Neural cell (in vitro differentiated cells): ENCODE measurements at regions not wholly inside any gene's neighbourhood (a gene's known extent, or its start where the extent isn't known, plus 50 kb on each side); places are given as distances from the start of the nearest gene placed in this dataset.

Experiments
- H2AFZ ChIP-seq: fragments of 200-600, 300-800 bp; sonication (generic), shearing (Covaris generic); 2 replicates; pipeline ENCODE4 v1.6.0; 2014; ENCODE audit warnings: low read depth, mild to moderate bottlenecking, antibody characterized with exemption, low read length, moderate library complexity
- H3F3A ChIP-seq: fragments of 200-600 bp; shearing (Covaris generic); 2 replicates; pipeline ENCODE4 v1.6.1; 2016; ENCODE audit warnings: mild to moderate bottlenecking, moderate library complexity, mixed read lengths, antibody characterized with exemption, low read length; ENCODE audit not compliant: insufficient read depth, poor library complexity, severe bottlenecking
- H3K27ac ChIP-seq: fragments of 200-600, 300-800 bp; sonication (generic), shearing (Covaris generic); 2 replicates; pipeline ENCODE4 v1.5.1; 2014; ENCODE audit warnings: mild to moderate bottlenecking, low read length, moderate library complexity
- H3K27me3 ChIP-seq: fragments of 300-800, 200-600 bp; sonication (generic), shearing (Covaris generic); 2 replicates; pipeline ENCODE4 v1.6.0; 2014; ENCODE audit warnings: mild to moderate bottlenecking, low read depth, low read length, moderate library complexity; ENCODE audit not compliant: insufficient read depth
- H3K36me3 ChIP-seq: fragments of 300-800, 200-600 bp; sonication (generic), shearing (Covaris generic); 2 replicates; pipeline ENCODE4 v1.5.1; 2014; ENCODE audit warnings: mild to moderate bottlenecking, antibody characterized with exemption, low read length, moderate library complexity; ENCODE audit not compliant: insufficient read depth
- H3K4me2 ChIP-seq: fragments of 300-800, 200-600 bp; sonication (generic), shearing (Covaris generic); 2 replicates; pipeline ENCODE4 v1.6.0; 2014; ENCODE audit warnings: mild to moderate bottlenecking, low read length
- H3K4me3 ChIP-seq: fragments of 300-800, 200-600 bp; sonication (generic), shearing (Covaris generic); 2 replicates; pipeline ENCODE4 v1.5.1; 2014; ENCODE audit warnings: mild to moderate bottlenecking, low read length, moderate library complexity
- H3K79me2 ChIP-seq: fragments of 200-600 bp; shearing (Covaris generic); replicated peaks from 2 replicates; pipeline ENCODE4 v1.6.0; 2014; ENCODE audit warnings: mild to moderate bottlenecking, low read length, moderate library complexity; ENCODE audit not compliant: insufficient read depth
- H3K9ac ChIP-seq: fragments of 300-800, 200-600 bp; sonication (generic), shearing (Covaris generic); 2 replicates; pipeline ENCODE4 v1.6.1; 2016; ENCODE audit warnings: mild to moderate bottlenecking, low read length, mixed read lengths
- H3K9me2 ChIP-seq: fragments of 200-600 bp; shearing (Covaris generic); 2 replicates; pipeline ENCODE4 v1.6.1; 2016; ENCODE audit warnings: mild to moderate bottlenecking, low read length, mixed read lengths; ENCODE audit not compliant: insufficient read depth
- H3K9me3 ChIP-seq: fragments of 200-600, 300-800 bp; sonication (generic), shearing (Covaris generic); 2 replicates; pipeline ENCODE4 v1.6.1; 2016; ENCODE audit warnings: mild to moderate bottlenecking, mixed run types, low read length, moderate library complexity, mixed read lengths
- H4K20me1 ChIP-seq: fragments of 200-600 bp; shearing (Covaris generic); 2 replicates; pipeline ENCODE4 v1.6.1; 2016; ENCODE audit warnings: mild to moderate bottlenecking, mixed run types; ENCODE audit not compliant: insufficient read depth
- EP300 ChIP-seq: fragments of 450-650 bp; conservative IDR thresholded peaks from 2 replicates; pipeline ENCODE4 v1.6.1; 2014; ENCODE audit warnings: antibody characterized with exemption, mild to moderate bottlenecking, moderate library complexity; ENCODE audit not compliant: poor library complexity, severe bottlenecking
- EZH2 ChIP-seq: fragments of 200-600, 300-800 bp; shearing (Covaris generic), sonication (generic); IDR thresholded peaks from 2 replicates; pipeline ENCODE4 v1.6.1; 2014; ENCODE audit warnings: antibody characterized with exemption, low read length, borderline replicate concordance, mild to moderate bottlenecking; ENCODE audit not compliant: insufficient read depth, poor library complexity, severe bottlenecking
- MXI1 ChIP-seq: fragments of 450-650 bp; conservative IDR thresholded peaks from 2 replicates; pipeline ENCODE4 v1.6.1; 2014; ENCODE audit warnings: antibody characterized with exemption, mild to moderate bottlenecking; ENCODE audit not compliant: poor library complexity, severe bottlenecking
- POLR2AphosphoS5 ChIP-seq: IDR thresholded peaks from 2 replicates; pipeline ENCODE4 v1.6.1; 2012
- RAD21 ChIP-seq: fragments of 450-650 bp; conservative IDR thresholded peaks from 2 replicates; pipeline ENCODE4 v1.6.1; 2014; ENCODE audit warnings: antibody characterized with exemption, mild to moderate bottlenecking, moderate library complexity
- SMC3 ChIP-seq: fragments of 450-650 bp; conservative IDR thresholded peaks from 2 replicates; pipeline ENCODE4 v1.6.1; 2014; ENCODE audit warnings: antibody characterized with exemption, mild to moderate bottlenecking, moderate library complexity; ENCODE audit not compliant: poor library complexity
- TAF1 ChIP-seq: IDR thresholded peaks from 2 replicates; pipeline ENCODE4 v1.6.1; 2012; ENCODE audit warnings: low read depth
- TF ChIP-seq, protein P1 (sequence below): fragments of 450-650 bp; IDR thresholded peaks from 2 replicates; pipeline ENCODE4 v1.5.1; 2014; ENCODE audit warnings: antibody characterized with exemption, mild to moderate bottlenecking, moderate library complexity; ENCODE audit not compliant: poor library complexity, severe bottlenecking
- TF ChIP-seq, protein P2 (sequence below): IDR thresholded peaks from 2 replicates; pipeline ENCODE4 v1.6.1; 2012; ENCODE audit warnings: borderline replicate concordance

DNA sequence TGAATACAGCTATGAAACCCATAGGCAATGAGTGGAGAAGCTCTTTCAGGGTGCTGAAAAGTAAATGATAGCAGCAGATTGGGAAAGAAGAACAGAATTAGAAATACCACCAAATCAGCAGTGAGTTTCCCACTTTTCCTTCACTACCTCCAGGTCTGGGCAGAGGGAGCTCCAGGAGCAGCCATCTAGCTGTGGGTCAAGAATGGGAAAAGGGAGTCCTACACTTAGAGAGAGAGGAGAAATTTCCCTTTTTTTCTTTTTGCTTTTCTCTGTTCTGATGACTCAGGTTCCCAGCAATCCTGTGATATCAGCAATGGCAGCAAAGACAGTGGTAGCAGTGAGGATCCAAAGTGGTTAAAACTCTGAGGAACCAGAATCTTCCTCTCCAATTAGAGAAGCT, 263.9 kb downstream of the NXPE2 start:
- H3K36me3 ChIP-seq, result no peaks in the 10 kb centered on the region
- H3K9me3 ChIP-seq, result no peaks in the 10 kb centered on the region
- no peak overlapping the region for H2AFZ ChIP-seq
- no peaks in the 10 kb centered on the region for H3F3A ChIP-seq
- H3K4me2 ChIP-seq, result no peak overlapping the region
- H3K79me2 ChIP-seq, result no peaks in the 10 kb centered on the region
- no peaks in the 10 kb centered on the region for H3K9me2 ChIP-seq
- no peak for TF ChIP-seq EZH2
- peak; percentile 37 for TF ChIP-seq RAD21
- TF ChIP-seq SMC3, result peak; percentile 19
- TF ChIP-seq, protein P1, sequence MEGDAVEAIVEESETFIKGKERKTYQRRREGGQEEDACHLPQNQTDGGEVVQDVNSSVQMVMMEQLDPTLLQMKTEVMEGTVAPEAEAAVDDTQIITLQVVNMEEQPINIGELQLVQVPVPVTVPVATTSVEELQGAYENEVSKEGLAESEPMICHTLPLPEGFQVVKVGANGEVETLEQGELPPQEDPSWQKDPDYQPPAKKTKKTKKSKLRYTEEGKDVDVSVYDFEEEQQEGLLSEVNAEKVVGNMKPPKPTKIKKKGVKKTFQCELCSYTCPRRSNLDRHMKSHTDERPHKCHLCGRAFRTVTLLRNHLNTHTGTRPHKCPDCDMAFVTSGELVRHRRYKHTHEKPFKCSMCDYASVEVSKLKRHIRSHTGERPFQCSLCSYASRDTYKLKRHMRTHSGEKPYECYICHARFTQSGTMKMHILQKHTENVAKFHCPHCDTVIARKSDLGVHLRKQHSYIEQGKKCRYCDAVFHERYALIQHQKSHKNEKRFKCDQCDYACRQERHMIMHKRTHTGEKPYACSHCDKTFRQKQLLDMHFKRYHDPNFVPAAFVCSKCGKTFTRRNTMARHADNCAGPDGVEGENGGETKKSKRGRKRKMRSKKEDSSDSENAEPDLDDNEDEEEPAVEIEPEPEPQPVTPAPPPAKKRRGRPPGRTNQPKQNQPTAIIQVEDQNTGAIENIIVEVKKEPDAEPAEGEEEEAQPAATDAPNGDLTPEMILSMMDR, result peak; percentile 21
- H3K9ac ChIP-seq, result no peak overlapping the region
- H4K20me1 ChIP-seq, result no peaks in the 10 kb centered on the region
- H3K4me3 ChIP-seq, result no peak overlapping the region
- no peaks in the 10 kb centered on the region for H3K27me3 ChIP-seq
- no peak overlapping the region for H3K27ac ChIP-seq

DNA sequence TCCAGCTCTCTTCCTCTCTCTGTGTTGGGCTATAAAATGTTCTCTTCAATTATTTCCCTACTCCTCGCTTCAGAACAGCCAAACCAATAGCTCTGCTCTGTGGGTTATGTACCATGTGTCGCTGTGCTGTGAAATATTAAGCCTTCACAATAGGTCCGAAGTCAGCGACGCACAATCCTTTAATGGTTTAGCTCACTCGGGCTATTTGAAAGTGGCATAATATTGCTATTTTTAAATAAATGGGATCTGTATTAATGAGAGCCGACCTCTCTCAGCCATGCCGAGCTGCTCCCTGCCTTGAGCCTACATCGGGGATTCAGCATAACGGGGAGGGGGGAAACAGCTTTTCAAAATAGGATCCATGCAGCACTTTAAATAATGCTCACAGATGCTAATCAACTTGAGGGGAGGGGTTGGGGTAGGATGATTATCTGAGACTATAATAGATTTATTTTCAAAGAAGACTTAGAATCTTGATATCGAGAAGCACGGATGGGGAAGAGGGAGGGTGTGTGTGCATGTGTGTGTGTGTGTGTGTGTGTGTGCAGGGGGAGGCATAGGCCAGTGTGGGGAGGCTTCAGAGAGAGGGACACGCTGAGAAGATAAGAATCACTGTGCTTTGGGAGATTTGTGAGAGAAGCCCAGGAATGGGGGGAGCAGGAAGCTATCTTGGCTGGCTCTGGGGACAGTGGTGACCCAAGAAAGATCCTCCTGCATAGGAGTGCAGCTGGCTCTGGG, 271.5 kb downstream of the NXPE2 start:
- H3K4me2 ChIP-seq, result no peak overlapping the region
- no peaks in the 10 kb centered on the region for H3K9me2 ChIP-seq
- no peak overlapping the region for H3K4me3 ChIP-seq
- no peaks in the 10 kb centered on the region for H3K9me3 ChIP-seq
- H4K20me1 ChIP-seq, result no peaks in the 10 kb centered on the region
- H3F3A ChIP-seq, result no peaks in the 10 kb centered on the region
- no peak overlapping the region for H3K9ac ChIP-seq
- no peak overlapping the region for H2AFZ ChIP-seq
- H3K36me3 ChIP-seq, result no peaks in the 10 kb centered on the region
- H3K27me3 ChIP-seq, result no peaks in the 10 kb centered on the region
- TF ChIP-seq EP300 (no peak), SMC3 (no peak), EZH2 (no peak), RAD21 (no peak), MXI1 (no peak), TAF1 (no peak), POLR2AphosphoS5 (no peak)
- TF ChIP-seq, protein P2, sequence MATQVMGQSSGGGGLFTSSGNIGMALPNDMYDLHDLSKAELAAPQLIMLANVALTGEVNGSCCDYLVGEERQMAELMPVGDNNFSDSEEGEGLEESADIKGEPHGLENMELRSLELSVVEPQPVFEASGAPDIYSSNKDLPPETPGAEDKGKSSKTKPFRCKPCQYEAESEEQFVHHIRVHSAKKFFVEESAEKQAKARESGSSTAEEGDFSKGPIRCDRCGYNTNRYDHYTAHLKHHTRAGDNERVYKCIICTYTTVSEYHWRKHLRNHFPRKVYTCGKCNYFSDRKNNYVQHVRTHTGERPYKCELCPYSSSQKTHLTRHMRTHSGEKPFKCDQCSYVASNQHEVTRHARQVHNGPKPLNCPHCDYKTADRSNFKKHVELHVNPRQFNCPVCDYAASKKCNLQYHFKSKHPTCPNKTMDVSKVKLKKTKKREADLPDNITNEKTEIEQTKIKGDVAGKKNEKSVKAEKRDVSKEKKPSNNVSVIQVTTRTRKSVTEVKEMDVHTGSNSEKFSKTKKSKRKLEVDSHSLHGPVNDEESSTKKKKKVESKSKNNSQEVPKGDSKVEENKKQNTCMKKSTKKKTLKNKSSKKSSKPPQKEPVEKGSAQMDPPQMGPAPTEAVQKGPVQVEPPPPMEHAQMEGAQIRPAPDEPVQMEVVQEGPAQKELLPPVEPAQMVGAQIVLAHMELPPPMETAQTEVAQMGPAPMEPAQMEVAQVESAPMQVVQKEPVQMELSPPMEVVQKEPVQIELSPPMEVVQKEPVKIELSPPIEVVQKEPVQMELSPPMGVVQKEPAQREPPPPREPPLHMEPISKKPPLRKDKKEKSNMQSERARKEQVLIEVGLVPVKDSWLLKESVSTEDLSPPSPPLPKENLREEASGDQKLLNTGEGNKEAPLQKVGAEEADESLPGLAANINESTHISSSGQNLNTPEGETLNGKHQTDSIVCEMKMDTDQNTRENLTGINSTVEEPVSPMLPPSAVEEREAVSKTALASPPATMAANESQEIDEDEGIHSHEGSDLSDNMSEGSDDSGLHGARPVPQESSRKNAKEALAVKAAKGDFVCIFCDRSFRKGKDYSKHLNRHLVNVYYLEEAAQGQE, result no peak
- TF ChIP-seq, protein P1, result no peak
- H3K27ac ChIP-seq, result no peak overlapping the region
- H3K79me2 ChIP-seq, result no peaks in the 10 kb centered on the region
